ENCODE measurements at regions not wholly inside any gene's neighbourhood (a gene's known extent, or its start where the extent isn't known, plus 50 kb on each side); places are given as distances from the start of the nearest gene placed in this dataset.

DNA sequence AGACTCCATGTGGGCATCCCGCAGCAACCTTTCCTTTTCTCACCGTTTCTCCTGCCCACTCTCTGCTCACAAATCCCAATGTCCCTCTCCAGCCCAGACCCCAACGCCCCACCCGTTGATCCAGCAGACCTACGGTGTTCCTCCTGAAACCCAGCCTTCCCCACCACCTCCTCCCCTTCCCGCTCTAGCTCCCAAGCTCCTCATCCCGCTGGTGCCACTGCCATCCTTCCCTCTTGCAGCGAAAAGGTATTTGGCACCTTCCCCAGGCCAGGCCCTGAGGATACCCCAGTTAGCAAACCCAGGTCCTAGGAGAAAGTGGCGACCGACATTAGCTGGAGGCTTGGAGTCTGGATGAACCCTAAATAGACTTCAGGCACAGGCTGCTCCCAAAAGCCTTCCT is 84.0 kb upstream of the RTL6 start:
- H3K36me3 ChIP-seq (ENCODE audit: control insufficient read depth, insufficient read depth, low read length): no peaks in the 10 kb centered on the region
- no peak overlapping the region for H3K9ac ChIP-seq
- no peak overlapping the region for H3K27ac ChIP-seq
- no peak overlapping the region for H2AFZ ChIP-seq
- H3K27me3 ChIP-seq (ENCODE audit: control insufficient read depth, insufficient read depth, low read length): peaks cover 3% of the 10 kb centered on the region
- TF ChIP-seq, protein P1, sequence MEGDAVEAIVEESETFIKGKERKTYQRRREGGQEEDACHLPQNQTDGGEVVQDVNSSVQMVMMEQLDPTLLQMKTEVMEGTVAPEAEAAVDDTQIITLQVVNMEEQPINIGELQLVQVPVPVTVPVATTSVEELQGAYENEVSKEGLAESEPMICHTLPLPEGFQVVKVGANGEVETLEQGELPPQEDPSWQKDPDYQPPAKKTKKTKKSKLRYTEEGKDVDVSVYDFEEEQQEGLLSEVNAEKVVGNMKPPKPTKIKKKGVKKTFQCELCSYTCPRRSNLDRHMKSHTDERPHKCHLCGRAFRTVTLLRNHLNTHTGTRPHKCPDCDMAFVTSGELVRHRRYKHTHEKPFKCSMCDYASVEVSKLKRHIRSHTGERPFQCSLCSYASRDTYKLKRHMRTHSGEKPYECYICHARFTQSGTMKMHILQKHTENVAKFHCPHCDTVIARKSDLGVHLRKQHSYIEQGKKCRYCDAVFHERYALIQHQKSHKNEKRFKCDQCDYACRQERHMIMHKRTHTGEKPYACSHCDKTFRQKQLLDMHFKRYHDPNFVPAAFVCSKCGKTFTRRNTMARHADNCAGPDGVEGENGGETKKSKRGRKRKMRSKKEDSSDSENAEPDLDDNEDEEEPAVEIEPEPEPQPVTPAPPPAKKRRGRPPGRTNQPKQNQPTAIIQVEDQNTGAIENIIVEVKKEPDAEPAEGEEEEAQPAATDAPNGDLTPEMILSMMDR (IDR thresholded peaks at IDR 0.05): no peak
- H3K9me3 ChIP-seq (ENCODE audit: control insufficient read depth, low read length): no peaks in the 10 kb centered on the region
- no peaks in the 10 kb centered on the region for H3K4me1 ChIP-seq
- H3K4me2 ChIP-seq (ENCODE audit: low read length): no peak overlapping the region
- H3K4me3 ChIP-seq (ENCODE audit: low read depth, low read length): no peak overlapping the region
- no peaks in the 10 kb centered on the region for H3K79me2 ChIP-seq

DNA sequence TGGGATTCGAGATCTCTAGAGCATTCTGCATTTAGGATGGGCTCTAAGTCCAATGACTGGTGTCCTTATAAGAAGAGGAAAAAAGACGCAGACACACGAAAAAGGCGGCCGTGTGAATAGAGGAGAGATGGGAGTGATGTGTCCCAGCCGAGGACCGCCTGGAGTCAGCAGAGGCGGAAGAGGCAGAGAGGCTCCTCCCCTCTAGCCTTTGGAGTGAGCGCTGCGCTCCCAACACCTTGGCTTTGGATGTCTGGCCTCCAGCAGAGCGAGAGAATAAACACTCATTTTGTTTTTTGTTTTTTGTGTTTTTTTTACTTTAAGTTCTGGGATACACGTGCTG is 83.0 kb upstream of the RTL6 start:
- Histone ChIP-seq H3K9me3 (ENCODE audit: control insufficient read depth, low read length) (no peaks in the 10 kb centered on the region), H3K79me2 (no peaks in the 10 kb centered on the region), H2AFZ (no peak overlapping the region), H3K9ac (no peak overlapping the region), H3K4me1 (no peaks in the 10 kb centered on the region), H3K27me3 (ENCODE audit: control insufficient read depth, insufficient read depth, low read length) (peaks cover 3% of the 10 kb centered on the region), H3K4me2 (ENCODE audit: low read length) (no peak overlapping the region), H3K36me3 (ENCODE audit: control insufficient read depth, insufficient read depth, low read length) (no peaks in the 10 kb centered on the region), H3K27ac (no peak overlapping the region), H3K4me3 (ENCODE audit: low read depth, low read length) (no peak overlapping the region)
- TF ChIP-seq, protein P1 (IDR thresholded peaks at IDR 0.05): no peak

DNA sequence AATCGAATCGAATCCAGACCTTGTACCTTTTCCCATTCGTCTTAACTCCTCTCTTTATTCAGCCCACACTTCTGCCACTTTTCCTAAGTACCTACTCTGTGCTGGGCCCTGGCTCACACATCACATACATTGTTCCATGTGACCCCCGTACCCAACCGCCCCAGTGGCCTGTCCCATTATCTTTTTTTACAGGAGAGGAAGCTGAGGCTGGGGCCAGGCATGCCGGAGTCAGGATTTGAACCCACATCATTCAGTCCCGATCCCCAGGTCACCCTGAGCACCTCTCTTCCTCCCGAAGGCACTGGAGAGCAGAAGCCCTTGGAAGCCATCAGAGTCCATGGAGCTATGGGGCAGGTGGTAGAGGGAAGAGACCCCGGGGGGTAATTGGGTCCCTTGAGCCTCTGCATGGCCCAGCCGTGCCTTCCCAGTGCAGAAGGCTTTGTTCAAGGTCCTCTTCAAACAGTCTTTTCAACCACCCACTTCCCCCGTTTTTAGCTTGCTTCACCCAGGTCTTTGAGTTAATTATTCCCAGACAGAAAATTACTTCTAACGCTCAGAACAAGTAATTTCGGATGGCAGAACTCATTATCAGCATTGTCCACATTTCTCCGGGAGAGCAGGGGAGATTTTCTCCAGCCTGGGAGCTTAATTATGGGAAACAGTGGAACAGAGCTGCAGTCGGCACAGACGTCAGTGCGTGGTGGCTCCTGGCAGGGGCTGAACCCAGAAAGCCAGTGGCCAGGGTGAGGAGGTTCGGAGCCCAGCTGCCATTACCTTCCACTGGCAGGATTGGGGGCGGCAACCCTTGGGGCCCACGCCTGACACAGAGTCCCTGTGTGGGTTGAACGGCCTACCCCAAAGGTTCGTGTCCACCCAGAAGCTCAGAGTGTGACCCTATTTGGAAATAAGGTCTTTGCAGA is 82.4 kb upstream of the RTL6 start:
- H3K9ac ChIP-seq: no peak overlapping the region
- no peaks in the 10 kb centered on the region for H3K4me1 ChIP-seq
- H3K79me2 ChIP-seq: no peaks in the 10 kb centered on the region
- H3K27me3 ChIP-seq (ENCODE audit: control insufficient read depth, insufficient read depth, low read length): peaks cover 3% of the 10 kb centered on the region
- H2AFZ ChIP-seq: no peak overlapping the region
- TF ChIP-seq, protein P1 (IDR thresholded peaks at IDR 0.05): no peak
- H3K9me3 ChIP-seq (ENCODE audit: control insufficient read depth, low read length): no peaks in the 10 kb centered on the region
- H3K4me3 ChIP-seq (ENCODE audit: low read depth, low read length): no peak overlapping the region
- no peak overlapping the region for H3K4me2 ChIP-seq (ENCODE audit: low read length)
- H3K36me3 ChIP-seq (ENCODE audit: control insufficient read depth, insufficient read depth, low read length): no peaks in the 10 kb centered on the region
- no peak overlapping the region for H3K27ac ChIP-seq

DNA sequence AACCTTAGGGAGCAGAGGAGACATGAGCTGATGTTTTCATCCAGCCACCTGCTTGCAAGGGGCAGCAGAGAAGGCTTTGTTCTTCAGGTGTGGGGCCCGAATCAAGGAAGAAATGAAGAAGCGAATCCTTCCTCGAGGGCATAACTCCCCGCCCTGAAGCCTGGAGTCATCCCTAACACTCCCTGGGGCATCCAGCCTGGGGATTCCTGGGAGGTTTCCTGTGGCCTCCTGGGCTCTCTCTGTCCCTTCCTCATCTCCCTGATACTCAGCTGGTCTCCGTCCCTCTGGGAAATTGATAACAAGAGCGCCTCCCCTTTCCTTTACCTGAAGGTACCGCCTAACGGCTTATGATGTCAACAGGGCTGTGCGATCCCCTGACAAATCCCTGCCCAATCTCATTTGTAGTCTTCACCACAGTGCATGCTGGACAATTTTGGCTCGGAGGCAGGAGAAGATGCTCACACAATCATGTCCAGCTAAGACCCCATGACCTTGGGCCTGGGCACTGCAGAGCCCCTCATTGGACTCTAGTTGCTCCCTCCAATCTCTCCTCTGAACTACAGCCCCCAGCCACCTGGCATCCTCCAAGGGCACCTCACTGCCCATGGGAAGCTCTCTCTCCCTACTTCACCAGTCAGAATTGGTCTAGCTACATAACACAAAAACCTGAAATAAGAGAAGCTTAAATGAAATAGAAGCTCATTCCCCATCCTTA is 80.6 kb upstream of the RTL6 start:
- Histone ChIP-seq H2AFZ (no peak overlapping the region), H3K36me3 (ENCODE audit: control insufficient read depth, insufficient read depth, low read length) (no peaks in the 10 kb centered on the region), H3K27me3 (ENCODE audit: control insufficient read depth, insufficient read depth, low read length) (no peaks in the 10 kb centered on the region), H3K4me1 (no peaks in the 10 kb centered on the region), H3K9ac (no peak overlapping the region), H3K9me3 (ENCODE audit: control insufficient read depth, low read length) (no peaks in the 10 kb centered on the region), H3K4me2 (ENCODE audit: low read length) (no peak overlapping the region), H3K79me2 (no peaks in the 10 kb centered on the region), H3K4me3 (ENCODE audit: low read depth, low read length) (no peak overlapping the region), H3K27ac (no peak overlapping the region)
- TF ChIP-seq, protein P1 (IDR thresholded peaks at IDR 0.05): no peak
